ENCODE measurements at regions not wholly inside any gene's neighbourhood (a gene's known extent, or its start where the extent isn't known, plus 50 kb on each side); places are given as distances from the start of the nearest gene placed in this dataset.

- H4K91ac ChIP-seq (ENCODE audit: insufficient read length, low read depth, low read length): no peak overlapping the region
- no peak overlapping the region for H3K4me2 ChIP-seq (ENCODE audit: insufficient read depth, insufficient read length, low read length)
- H3K79me1 ChIP-seq (ENCODE audit: insufficient read depth, low read depth, low read length, poor library complexity, severe bottlenecking): no peaks in the 10 kb centered on the region
- H3K79me2 ChIP-seq (ENCODE audit: insufficient read depth, low read length): no peaks in the 10 kb centered on the region
- no peak for DNase-seq
- no peak overlapping the region for H2BK15ac ChIP-seq (ENCODE audit: low read depth, low read length)
- H3K27me3 ChIP-seq (ENCODE audit: insufficient read depth, low read length): no peaks in the 10 kb centered on the region
- no peak overlapping the region for H2AFZ ChIP-seq (ENCODE audit: low read length)
- no peak overlapping the region for H2BK20ac ChIP-seq (ENCODE audit: low read depth, low read length, poor library complexity, severe bottlenecking)
- H3K27ac Mint-ChIP-seq: no peak overlapping the region; a peak in 1 of 7 replicates
- H3K23ac ChIP-seq (ENCODE audit: insufficient read length, low read depth, low read length): no peak overlapping the region
- no peaks in the 10 kb centered on the region for H3K36me3 Mint-ChIP-seq (ENCODE audit: insufficient read depth in 1 of 3, low read depth in 3 of 3)
- no peak overlapping the region for H3K56ac ChIP-seq (ENCODE audit: insufficient read length, low read depth, low read length)
- no peak overlapping the region for H3T11ph ChIP-seq (ENCODE audit: low read length)
- H3K14ac ChIP-seq (ENCODE audit: insufficient read depth, low read length): no peak overlapping the region
- no peak overlapping the region for H3K9ac ChIP-seq (ENCODE audit: extremely low read depth, insufficient read length, low read length)
- H3K9me3 Mint-ChIP-seq: no peaks in the 10 kb centered on the region
- H3K27me3 Mint-ChIP-seq (ENCODE audit: low read depth): no peaks in the 10 kb centered on the region
- H2BK12ac ChIP-seq (ENCODE audit: insufficient read length, low read depth, low read length): no peak overlapping the region
- no peak overlapping the region for H4K5ac ChIP-seq (ENCODE audit: insufficient read length, low read depth, low read length)
- H4K8ac ChIP-seq (replicated peaks; ENCODE audit: insufficient read length, low read depth, low read length): no peak overlapping the region
- H3K23me2 ChIP-seq (ENCODE audit: insufficient read length, low read depth, low read length, poor library complexity, severe bottlenecking): no peaks in the 10 kb centered on the region
- no peak overlapping the region for H3K4me3 Mint-ChIP-seq
- no peaks in the 10 kb centered on the region for H3K9me3 ChIP-seq (ENCODE audit: control insufficient read depth, low read depth, low read length)
- WGBS (ENCODE audit: extremely low coverage, insufficient read length, low lambda C conversion rate): no CpG with 5 or more reads among the region's 3 CpGs
- no peaks in the 10 kb centered on the region; the same call in 1 of the 2 replicates for H3K4me1 ChIP-seq (ENCODE audit: insufficient read depth, low read length)
- H3K4me1 Mint-ChIP-seq: peaks cover 6 to 10% of the 10 kb centered on the region in 2 experiments
- no peak overlapping the region for H2BK120ac ChIP-seq (ENCODE audit: low read depth, low read length, poor library complexity, severe bottlenecking)
- H2BK5ac ChIP-seq (ENCODE audit: insufficient read length, low read length): no peak overlapping the region
- H4K20me1 ChIP-seq (ENCODE audit: control insufficient read depth, insufficient read depth, insufficient read length): no peaks in the 10 kb centered on the region
- no peak overlapping the region for H2AK5ac ChIP-seq (ENCODE audit: insufficient read length, low read length)
- H3K27ac ChIP-seq (ENCODE audit: insufficient read length, low read depth, low read length): no peak overlapping the region
- TF ChIP-seq CTCF (conservative IDR thresholded peaks at IDR 0.05): no peak
- H3K18ac ChIP-seq (ENCODE audit: insufficient read length, low read depth, low read length): no peak overlapping the region
- H3K4ac ChIP-seq (ENCODE audit: low read depth, low read length): no peak overlapping the region
These were observed 320.1 kb upstream of the MAF start for GRCh38 chr16:79920685-79921084.

All from H9 (cell line).